ENCODE measurements at regions not wholly inside any gene's neighbourhood (a gene's known extent, or its start where the extent isn't known, plus 50 kb on each side); places are given as distances from the start of the nearest gene placed in this dataset.

- H3K27ac ChIP-seq (ENCODE audit: insufficient read depth in 1 of 2, low read depth in 1 of 2, low read length in 2 of 2, poor library complexity in 1 of 2, severe bottlenecking in 2 of 2): no peak overlapping the region
- H3K36me3 ChIP-seq (ENCODE audit: control insufficient read depth in 4 of 4, insufficient read depth in 4 of 4, low read length in 3 of 4): no peaks in the 10 kb centered on the region
- DNase-seq: no peak
- WGBS (ENCODE audit: insufficient coverage): no CpG with 5 or more reads among the region's 3 CpGs
- POLR2A ChIA-PET: no interaction called here
- H3K4me1 ChIP-seq (ENCODE audit: control extremely low read depth in 1 of 4, control insufficient read depth in 4 of 4, insufficient read depth in 4 of 4, low read length in 3 of 4): no peaks in the 10 kb centered on the region
- H3K9me3 ChIP-seq (ENCODE audit: control extremely low read depth in 1 of 5, control insufficient read depth in 4 of 5, insufficient read depth in 2 of 5, low read depth in 1 of 5, low read length in 4 of 5): no peaks in the 10 kb centered on the region
- CTCF ChIA-PET: no interaction called here
- no peak overlapping the region for H3K4me3 ChIP-seq (ENCODE audit: control insufficient read depth in 1 of 7, extremely low read depth in 1 of 7, insufficient read depth in 4 of 7, low read depth in 2 of 7, low read length in 6 of 7)
- no peaks in the 10 kb centered on the region for H3K27me3 ChIP-seq (replicated peaks in 2 of 5; ENCODE audit: control insufficient read depth in 4 of 5, insufficient read depth in 5 of 5, low read length in 4 of 5)
Observed at GRCh38 chr10:56522166-56522565, 161.1 kb upstream of the ZWINT start.

- Histone ChIP-seq H3K27ac (ENCODE audit: insufficient read depth in 1 of 2, low read depth in 1 of 2, low read length in 2 of 2, poor library complexity in 1 of 2, severe bottlenecking in 2 of 2) (no peak overlapping the region), H3K4me3 (ENCODE audit: control insufficient read depth in 1 of 7, extremely low read depth in 1 of 7, insufficient read depth in 4 of 7, low read depth in 2 of 7, low read length in 6 of 7) (no peak overlapping the region), H3K36me3 (ENCODE audit: control insufficient read depth in 4 of 4, insufficient read depth in 4 of 4, low read length in 3 of 4) (no peaks in the 10 kb centered on the region), H3K27me3 (replicated peaks in 2 of 5; ENCODE audit: control insufficient read depth in 4 of 5, insufficient read depth in 5 of 5, low read length in 4 of 5) (no peaks in the 10 kb centered on the region), H3K9me3 (ENCODE audit: control extremely low read depth in 1 of 5, control insufficient read depth in 4 of 5, insufficient read depth in 2 of 5, low read depth in 1 of 5, low read length in 4 of 5) (no peaks in the 10 kb centered on the region), H3K4me1 (ENCODE audit: control extremely low read depth in 1 of 4, control insufficient read depth in 4 of 4, insufficient read depth in 4 of 4, low read length in 3 of 4) (no peaks in the 10 kb centered on the region)
- ChIA-PET POLR2A (no interaction called here), CTCF (no interaction called here)
- 100% methylated on average over 3 of the region's 3 CpGs for WGBS (ENCODE audit: insufficient coverage)
- no peak for DNase-seq
Observed at GRCh38 chr10:56508562-56508961, 147.5 kb upstream of the ZWINT start.

GRCh38 chr10:56507033-56507432, 146.0 kb upstream of the ZWINT start:
- Histone ChIP-seq H3K27me3 (replicated peaks in 2 of 5; ENCODE audit: control insufficient read depth in 4 of 5, insufficient read depth in 5 of 5, low read length in 4 of 5) (no peaks in the 10 kb centered on the region), H3K36me3 (ENCODE audit: control insufficient read depth in 4 of 4, insufficient read depth in 4 of 4, low read length in 3 of 4) (no peaks in the 10 kb centered on the region), H3K9me3 (ENCODE audit: control extremely low read depth in 1 of 5, control insufficient read depth in 4 of 5, insufficient read depth in 2 of 5, low read depth in 1 of 5, low read length in 4 of 5) (no peaks in the 10 kb centered on the region), H3K4me1 (ENCODE audit: control extremely low read depth in 1 of 4, control insufficient read depth in 4 of 4, insufficient read depth in 4 of 4, low read length in 3 of 4) (no peaks in the 10 kb centered on the region), H3K27ac (ENCODE audit: insufficient read depth in 1 of 2, low read depth in 1 of 2, low read length in 2 of 2, poor library complexity in 1 of 2, severe bottlenecking in 2 of 2) (no peak overlapping the region), H3K4me3 (ENCODE audit: control insufficient read depth in 1 of 7, extremely low read depth in 1 of 7, insufficient read depth in 4 of 7, low read depth in 2 of 7, low read length in 6 of 7) (no peak overlapping the region)
- CTCF ChIA-PET: no interaction called here
- 96% methylated on average over 3 of the region's 3 CpGs for WGBS (ENCODE audit: insufficient coverage)
- POLR2A ChIA-PET: no interaction called here
- DNase-seq: no peak

GRCh38 chr10:56505555-56505954, 144.5 kb upstream of the ZWINT start:
- DNase-seq: no peak
- Histone ChIP-seq H3K27ac (ENCODE audit: insufficient read depth in 1 of 2, low read depth in 1 of 2, low read length in 2 of 2, poor library complexity in 1 of 2, severe bottlenecking in 2 of 2) (no peak overlapping the region), H3K27me3 (replicated peaks in 2 of 5; ENCODE audit: control insufficient read depth in 4 of 5, insufficient read depth in 5 of 5, low read length in 4 of 5) (no peaks in the 10 kb centered on the region), H3K9me3 (ENCODE audit: control extremely low read depth in 1 of 5, control insufficient read depth in 4 of 5, insufficient read depth in 2 of 5, low read depth in 1 of 5, low read length in 4 of 5) (no peaks in the 10 kb centered on the region), H3K36me3 (ENCODE audit: control insufficient read depth in 4 of 4, insufficient read depth in 4 of 4, low read length in 3 of 4) (no peaks in the 10 kb centered on the region), H3K4me3 (ENCODE audit: control insufficient read depth in 1 of 7, extremely low read depth in 1 of 7, insufficient read depth in 4 of 7, low read depth in 2 of 7, low read length in 6 of 7) (no peak overlapping the region), H3K4me1 (ENCODE audit: control extremely low read depth in 1 of 4, control insufficient read depth in 4 of 4, insufficient read depth in 4 of 4, low read length in 3 of 4) (no peaks in the 10 kb centered on the region)
- ChIA-PET CTCF (no interaction called here), POLR2A (no interaction called here)
- WGBS (ENCODE audit: insufficient coverage): 100% methylated on average over 1 of the region's 3 CpGs

GRCh38 chr10:56496186-56496486, 135.1 kb upstream of the ZWINT start:
- Histone ChIP-seq H3K36me3 (ENCODE audit: control insufficient read depth in 4 of 4, insufficient read depth in 4 of 4, low read length in 3 of 4) (no peaks in the 10 kb centered on the region), H3K27ac (ENCODE audit: insufficient read depth in 1 of 2, low read depth in 1 of 2, low read length in 2 of 2, poor library complexity in 1 of 2, severe bottlenecking in 2 of 2) (no peak overlapping the region)
- CTCF ChIA-PET: no interaction called here

GRCh38 chr10:56487746-56488145, 126.7 kb upstream of the ZWINT start:
- 92% methylated on average over 3 of the region's 3 CpGs for WGBS (ENCODE audit: insufficient coverage)

More at GRCh38 chr10:56496186-56496486, 135.1 kb upstream of the ZWINT start:
- no peaks in the 10 kb centered on the region for H3K27me3 ChIP-seq (replicated peaks in 2 of 5; ENCODE audit: control insufficient read depth in 4 of 5, insufficient read depth in 5 of 5, low read length in 4 of 5)
- no peaks in the 10 kb centered on the region for H3K9me3 ChIP-seq (ENCODE audit: control extremely low read depth in 1 of 5, control insufficient read depth in 4 of 5, insufficient read depth in 2 of 5, low read depth in 1 of 5, low read length in 4 of 5)
- H3K4me1 ChIP-seq (ENCODE audit: control extremely low read depth in 1 of 4, control insufficient read depth in 4 of 4, insufficient read depth in 4 of 4, low read length in 3 of 4): no peaks in the 10 kb centered on the region
- no peak overlapping the region for H3K4me3 ChIP-seq (ENCODE audit: control insufficient read depth in 1 of 7, extremely low read depth in 1 of 7, insufficient read depth in 4 of 7, low read depth in 2 of 7, low read length in 6 of 7)
- no CpG with 5 or more reads among the region's 2 CpGs for WGBS (ENCODE audit: insufficient coverage)
- POLR2A ChIA-PET: no interaction called here
- no peak for DNase-seq

GRCh38 chr10:56481521-56482091, 120.5 kb upstream of the ZWINT start:
- ChIA-PET CTCF (no interaction called here), POLR2A (no interaction called here)
- H3K9me3 ChIP-seq (ENCODE audit: control extremely low read depth in 1 of 5, control insufficient read depth in 4 of 5, insufficient read depth in 2 of 5, low read depth in 1 of 5, low read length in 4 of 5): no peaks in the 10 kb centered on the region
- 63% methylated on average over 1 of the region's 3 CpGs for WGBS (ENCODE audit: insufficient coverage)
- H3K4me1 ChIP-seq (ENCODE audit: control extremely low read depth in 1 of 4, control insufficient read depth in 4 of 4, insufficient read depth in 4 of 4, low read length in 3 of 4): no peaks in the 10 kb centered on the region
- no peaks in the 10 kb centered on the region for H3K36me3 ChIP-seq (ENCODE audit: control insufficient read depth in 4 of 4, insufficient read depth in 4 of 4, low read length in 3 of 4)
- H3K27me3 ChIP-seq (replicated peaks in 2 of 5; ENCODE audit: control insufficient read depth in 4 of 5, insufficient read depth in 5 of 5, low read length in 4 of 5): no peaks in the 10 kb centered on the region
- no peak for DNase-seq
- no peak overlapping the region for H3K4me3 ChIP-seq (ENCODE audit: control insufficient read depth in 1 of 7, extremely low read depth in 1 of 7, insufficient read depth in 4 of 7, low read depth in 2 of 7, low read length in 6 of 7)
- H3K27ac ChIP-seq (ENCODE audit: insufficient read depth in 1 of 2, low read depth in 1 of 2, low read length in 2 of 2, poor library complexity in 1 of 2, severe bottlenecking in 2 of 2): no peak overlapping the region

More at GRCh38 chr10:56487746-56488145, 126.7 kb upstream of the ZWINT start:
- H3K36me3 ChIP-seq (ENCODE audit: control insufficient read depth in 4 of 4, insufficient read depth in 4 of 4, low read length in 3 of 4): no peaks in the 10 kb centered on the region
- POLR2A ChIA-PET: no interaction called here
- H3K4me3 ChIP-seq (ENCODE audit: control insufficient read depth in 1 of 7, extremely low read depth in 1 of 7, insufficient read depth in 4 of 7, low read depth in 2 of 7, low read length in 6 of 7): no peak overlapping the region
- no peaks in the 10 kb centered on the region for H3K9me3 ChIP-seq (ENCODE audit: control extremely low read depth in 1 of 5, control insufficient read depth in 4 of 5, insufficient read depth in 2 of 5, low read depth in 1 of 5, low read length in 4 of 5)
- CTCF ChIA-PET: no interaction called here
- H3K4me1 ChIP-seq (ENCODE audit: control extremely low read depth in 1 of 4, control insufficient read depth in 4 of 4, insufficient read depth in 4 of 4, low read length in 3 of 4): no peaks in the 10 kb centered on the region
- DNase-seq: no peak
- H3K27ac ChIP-seq (ENCODE audit: insufficient read depth in 1 of 2, low read depth in 1 of 2, low read length in 2 of 2, poor library complexity in 1 of 2, severe bottlenecking in 2 of 2): no peak overlapping the region
- H3K27me3 ChIP-seq (replicated peaks in 2 of 5; ENCODE audit: control insufficient read depth in 4 of 5, insufficient read depth in 5 of 5, low read length in 4 of 5): no peaks in the 10 kb centered on the region
